Subcutaneous abdominal adipose tissue (tissue), 5 donors: ENCODE measurements at regions not wholly inside any gene's neighbourhood (a gene's known extent, or its start where the extent isn't known, plus 50 kb on each side); places are given as distances from the start of the nearest gene placed in this dataset.

Experiments
- H3K27ac ChIP-seq: one replicate; pipeline ENCODE4 v1.7.0; 2013; ENCODE audit warnings: low read depth, mild to moderate bottlenecking, inconsistent platforms, low read length, moderate library complexity
- H3K27me3 ChIP-seq, 5 donors: one replicate each; pipeline ENCODE4 v1.7.0; 2013; ENCODE audit warnings: low read length in 5 of 5, inconsistent platforms in 1 of 5; ENCODE audit not compliant: control insufficient read depth in 5 of 5, insufficient read depth in 4 of 5
- H3K36me3 ChIP-seq, 5 donors: one replicate each; pipeline ENCODE4 v1.7.0; 2013; ENCODE audit warnings: low read length in 5 of 5; ENCODE audit not compliant: control insufficient read depth in 5 of 5, insufficient read depth in 5 of 5
- H3K4me1 ChIP-seq, 5 donors: one replicate each; pipeline ENCODE4 v1.7.0; 2013; ENCODE audit warnings: low read length in 5 of 5, mild to moderate bottlenecking in 3 of 5, moderate library complexity in 1 of 5; ENCODE audit not compliant: control insufficient read depth in 5 of 5, insufficient read depth in 5 of 5
- H3K4me3 ChIP-seq, 5 donors: one replicate each; pipeline ENCODE4 v1.7.0; 2013; ENCODE audit warnings: low read length in 5 of 5, low read depth in 1 of 5
- H3K9ac ChIP-seq, 5 donors: one replicate each; pipeline ENCODE4 v1.7.0; 2013; ENCODE audit warnings: low read length in 5 of 5, mild to moderate bottlenecking in 4 of 5, moderate library complexity in 3 of 5
- H3K9me3 ChIP-seq, 5 donors: one replicate each; pipeline ENCODE4 v1.7.0; 2013; ENCODE audit warnings: low read length in 5 of 5; ENCODE audit not compliant: control insufficient read depth in 5 of 5
- donor health status: healthy.
- donor health status: healthy.
- donor health status: healthy.
- donor health status: healthy.
- donor health status: healthy.

DNA sequence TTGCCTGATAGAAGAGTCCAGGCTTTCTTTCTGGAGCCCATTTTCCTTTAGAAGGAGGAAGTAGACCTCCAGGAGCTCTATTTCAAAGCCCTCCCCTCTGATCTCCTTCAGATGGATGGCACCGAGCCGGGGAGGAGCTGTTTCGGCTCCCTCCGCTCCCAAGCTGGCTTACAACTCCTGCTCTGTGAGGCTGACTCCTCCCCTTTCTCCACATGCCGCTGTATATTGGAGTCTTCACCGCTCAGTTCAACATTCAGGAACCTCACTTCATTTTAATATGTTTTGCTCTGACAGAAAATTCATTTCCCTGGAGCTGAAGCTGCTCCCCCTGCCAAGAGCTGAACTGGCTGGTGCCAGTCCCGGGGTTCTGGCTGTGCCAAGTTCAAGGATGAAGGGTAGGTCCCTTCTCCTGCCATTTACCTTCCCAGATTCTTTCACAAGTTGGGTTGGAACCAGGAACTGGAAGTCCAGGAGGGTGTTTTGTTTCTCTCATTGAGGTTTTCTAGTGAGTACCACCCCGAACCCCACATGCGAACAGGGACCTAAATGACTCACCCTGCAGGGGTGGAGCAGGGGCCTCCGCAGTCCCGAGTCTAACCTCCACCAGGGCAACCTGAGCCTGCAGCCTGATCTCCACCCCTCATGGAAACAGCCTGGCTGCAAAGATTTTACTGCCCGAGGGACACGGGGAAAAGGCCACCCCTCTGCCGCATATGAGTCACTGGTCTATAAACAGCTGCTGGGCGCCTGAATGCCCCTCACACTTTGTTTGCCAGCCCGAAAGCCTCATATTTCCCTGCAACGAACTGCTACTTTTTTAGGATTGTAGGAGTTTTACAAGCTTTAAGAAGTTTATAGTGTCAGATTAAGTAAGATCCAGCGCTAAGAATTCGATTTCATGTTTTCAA is 68.6 kb upstream of the FOXA2 start:
- Histone ChIP-seq H3K4me1 (no peaks in the 10 kb centered on the region), H3K27ac (no peak overlapping the region), H3K9ac (no peak overlapping the region), H3K4me3 (no peak overlapping the region), H3K36me3 (no peaks in the 10 kb centered on the region), H3K27me3 (peaks cover 10 to 27% (median 12%) of the 10 kb centered on the region in 5 donors), H3K9me3 (no peaks in the 10 kb centered on the region)

DNA sequence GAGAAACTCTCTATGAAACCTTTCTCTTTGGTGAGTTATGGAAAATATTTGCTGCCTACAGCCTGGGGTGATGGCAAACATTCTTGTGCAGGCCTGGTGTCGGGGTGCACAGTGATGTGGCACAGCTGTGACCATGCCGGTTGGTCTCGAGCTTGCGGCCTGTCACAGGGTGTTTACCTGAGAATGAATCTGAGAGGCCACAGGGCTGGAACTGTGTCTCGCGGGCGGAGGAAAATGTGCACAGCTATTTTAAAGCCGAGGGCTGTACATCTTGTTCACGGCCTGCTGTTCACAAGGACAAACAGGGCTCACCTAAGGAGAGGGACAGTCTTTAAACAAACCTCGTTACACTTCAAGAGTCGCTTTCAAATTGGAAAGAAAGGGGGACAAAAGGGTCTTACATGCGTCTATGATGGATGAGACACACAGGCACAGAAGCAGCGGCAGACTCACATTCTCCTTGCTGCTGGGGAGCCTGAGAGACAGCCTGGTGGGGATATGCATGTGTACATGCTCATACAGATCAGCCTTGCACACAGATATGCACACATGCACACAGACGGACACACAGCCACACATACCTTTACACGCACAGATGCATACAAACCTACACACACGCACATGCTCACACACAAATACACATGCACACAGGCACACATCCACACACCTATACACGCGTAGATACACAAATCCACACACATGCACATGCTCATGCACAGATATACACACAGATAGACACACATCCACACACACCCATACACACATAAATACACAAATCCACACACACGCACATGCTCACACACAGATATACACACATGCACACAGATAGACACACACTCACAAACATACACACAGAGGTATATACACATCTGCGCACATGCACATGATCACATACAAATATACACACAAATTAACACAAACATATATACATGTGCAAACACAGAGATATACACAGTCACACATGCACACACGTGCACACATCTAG is 69.6 kb upstream of the FOXA2 start:
- Histone ChIP-seq H3K9me3 (no peaks in the 10 kb centered on the region), H3K36me3 (no peaks in the 10 kb centered on the region), H3K4me1 (no peaks in the 10 kb centered on the region), H3K9ac (no peak overlapping the region), H3K27ac (no peak overlapping the region), H3K4me3 (no peak overlapping the region), H3K27me3 (peaks cover 11 to 30% (median 12%) of the 10 kb centered on the region in 5 donors)

DNA sequence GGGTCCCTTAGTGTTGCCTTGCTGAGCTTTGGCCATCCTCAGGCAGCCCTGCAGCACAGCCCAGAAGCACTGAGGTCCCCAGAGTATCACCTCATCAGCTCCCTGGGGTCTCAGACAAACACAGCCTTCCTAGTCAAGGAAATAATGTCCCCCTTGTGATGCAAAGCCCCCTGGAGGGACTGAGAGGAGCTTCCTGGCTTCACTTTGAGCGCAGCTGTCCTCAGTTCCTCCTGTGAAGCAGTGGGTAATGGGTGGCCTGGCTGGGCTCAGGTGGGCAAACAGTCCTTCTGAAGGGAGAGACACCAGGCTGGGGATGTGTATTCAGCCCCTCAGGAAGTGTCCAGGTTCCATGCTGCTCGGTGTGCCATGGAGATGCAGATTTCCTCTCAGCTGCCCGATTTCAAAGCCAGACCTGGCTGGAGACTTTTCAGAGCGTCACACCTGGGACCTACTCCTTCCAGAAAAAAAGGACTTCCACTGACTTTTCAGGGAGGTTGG is 79.2 kb upstream of the FOXA2 start:
- H3K9me3 ChIP-seq, result peaks cover 0 to 7% (median 5%) of the 10 kb centered on the region in 5 donors
- no peak overlapping the region for H3K9ac ChIP-seq
- peaks cover 3 to 12% (median 5%) of the 10 kb centered on the region in 5 donors for H3K27me3 ChIP-seq
- no peak overlapping the region for H3K27ac ChIP-seq
- H3K4me3 ChIP-seq, result no peak overlapping the region
- no peaks in the 10 kb centered on the region for H3K36me3 ChIP-seq
- no peaks in the 10 kb centered on the region for H3K4me1 ChIP-seq

DNA sequence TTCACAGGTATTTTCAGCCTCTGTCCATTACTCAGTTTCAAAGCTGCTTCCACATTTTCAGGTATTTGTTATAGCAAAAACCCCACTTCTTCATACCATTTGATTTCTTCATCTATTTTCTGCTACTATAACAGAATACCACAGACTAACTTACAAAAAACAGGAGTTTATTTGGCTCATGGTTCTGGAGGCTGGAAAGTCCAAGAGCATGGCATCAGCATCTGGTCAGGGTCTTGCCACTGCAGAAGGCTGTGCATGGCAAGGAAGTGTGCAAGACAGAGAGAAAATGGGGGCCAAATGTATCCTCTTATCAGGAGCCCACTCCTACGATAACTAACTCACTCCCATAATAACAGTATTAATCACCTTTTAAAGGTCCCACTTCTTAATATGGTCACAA is 82.8 kb upstream of the FOXA2 start:
- H3K9me3 ChIP-seq, result peaks cover 7 to 16% (median 11%) of the 10 kb centered on the region in 5 donors
- no peak overlapping the region for H3K27ac ChIP-seq
- H3K9ac ChIP-seq, result no peak overlapping the region
- H3K36me3 ChIP-seq, result no peaks in the 10 kb centered on the region
- peaks cover 3 to 12% (median 5%) of the 10 kb centered on the region in 5 donors for H3K27me3 ChIP-seq
- H3K4me3 ChIP-seq, result no peak overlapping the region
- H3K4me1 ChIP-seq, result no peaks in the 10 kb centered on the region

DNA sequence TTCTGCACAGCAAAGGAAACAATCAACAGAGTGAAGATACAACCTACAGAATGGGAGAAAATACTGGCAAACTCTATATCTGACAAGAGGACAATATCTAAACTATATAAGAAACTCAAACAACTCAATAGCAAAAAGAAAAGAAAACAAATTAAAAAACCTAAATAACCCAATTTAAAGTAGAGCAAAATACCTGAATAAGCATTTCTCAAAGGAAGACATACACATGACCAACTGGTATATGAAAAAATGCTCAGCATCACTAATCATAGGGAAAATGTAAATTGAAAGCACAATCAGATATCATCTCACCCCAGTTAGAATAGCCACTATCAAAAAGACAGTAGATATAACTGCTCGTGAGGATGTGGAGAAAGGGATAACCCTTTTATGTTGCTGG is 87.8 kb upstream of the FOXA2 start:
- Histone ChIP-seq H3K27ac (no peak overlapping the region), H3K36me3 (no peaks in the 10 kb centered on the region), H3K4me3 (no peak overlapping the region), H3K9me3 (peaks cover 6 to 16% (median 9%) of the 10 kb centered on the region in 5 donors), H3K9ac (no peak overlapping the region), H3K4me1 (no peaks in the 10 kb centered on the region), H3K27me3 (peaks cover 0 to 6% (median 4%) of the 10 kb centered on the region in 5 donors)

DNA sequence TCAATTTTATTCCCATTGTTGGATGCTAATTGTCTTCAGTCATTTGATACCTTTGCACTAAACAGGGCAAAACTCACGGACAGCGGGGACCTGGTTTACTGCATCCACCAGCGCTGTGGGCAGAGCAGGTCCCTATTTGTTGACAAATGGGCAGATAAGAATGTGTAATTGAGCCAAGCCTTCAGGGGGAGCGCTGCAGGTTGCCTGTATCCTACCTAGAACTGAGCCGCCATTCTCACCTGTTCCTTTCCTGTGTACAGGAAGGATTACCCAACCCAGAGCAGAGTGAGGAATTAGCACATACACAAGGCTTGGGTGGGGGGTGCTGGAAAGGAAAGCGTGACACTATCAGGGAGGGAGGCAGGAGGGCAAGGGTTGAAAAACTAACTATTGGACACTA is 89.1 kb upstream of the FOXA2 start:
- Histone ChIP-seq H3K27me3 (peaks cover 0 to 13% (median 4%) of the 10 kb centered on the region in 5 donors), H3K4me3 (no peak overlapping the region), H3K9ac (no peak overlapping the region), H3K4me1 (no peaks in the 10 kb centered on the region), H3K36me3 (no peaks in the 10 kb centered on the region), H3K9me3 (peaks cover 7 to 13% (median 9%) of the 10 kb centered on the region in 5 donors), H3K27ac (no peak overlapping the region)

DNA sequence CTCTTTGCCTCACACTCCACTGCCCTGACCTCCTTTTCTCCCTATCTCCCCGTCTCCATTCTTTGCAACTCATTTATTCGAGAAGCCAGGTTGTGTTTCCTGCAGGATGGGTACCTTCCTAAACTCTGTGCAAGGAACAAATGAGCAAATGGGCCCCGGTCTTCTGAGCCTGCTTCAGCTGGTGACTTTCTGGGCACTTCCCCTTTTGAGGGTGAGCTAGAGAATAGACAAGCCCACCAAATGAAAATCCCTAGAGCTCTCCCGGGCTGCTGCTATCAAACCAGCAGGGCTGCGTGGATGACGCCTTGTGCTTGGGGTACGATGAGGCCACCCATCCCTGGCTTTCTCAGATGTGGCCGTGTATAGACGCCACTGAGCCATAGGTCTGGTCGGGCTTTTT is 91.0 kb upstream of the FOXA2 start:
- no peak overlapping the region for H3K27ac ChIP-seq
- no peak overlapping the region for H3K9ac ChIP-seq
- peaks cover 0 to 13% (median 4%) of the 10 kb centered on the region in 5 donors for H3K27me3 ChIP-seq
- H3K36me3 ChIP-seq, result no peaks in the 10 kb centered on the region
- H3K4me1 ChIP-seq, result no peaks in the 10 kb centered on the region
- peaks cover 5 to 15% (median 9%) of the 10 kb centered on the region in 5 donors for H3K9me3 ChIP-seq
- no peak overlapping the region for H3K4me3 ChIP-seq

DNA sequence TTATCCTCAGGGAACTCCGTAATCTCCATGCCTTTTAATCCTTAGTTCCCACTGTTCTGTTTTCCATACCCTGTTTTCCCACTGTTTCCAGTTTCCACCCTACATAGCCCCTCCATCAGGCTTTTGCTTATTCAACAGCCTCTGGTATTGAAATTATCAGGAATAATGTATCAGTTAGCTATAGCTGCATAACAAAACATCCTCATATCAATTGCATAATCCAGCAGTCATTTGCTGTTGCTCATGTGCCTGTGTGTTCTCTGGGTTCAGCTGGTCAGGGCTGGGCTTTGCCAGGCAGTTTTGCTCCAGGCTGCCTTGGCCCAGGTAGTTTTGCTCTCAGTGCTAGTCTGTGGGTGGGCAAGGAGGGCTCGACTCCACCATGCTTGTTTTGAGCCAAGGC is 94.3 kb upstream of the FOXA2 start:
- peaks cover 5 to 8% (median 8%) of the 10 kb centered on the region in 5 donors for H3K9me3 ChIP-seq
- no peaks in the 10 kb centered on the region for H3K4me1 ChIP-seq
- no peak overlapping the region for H3K27ac ChIP-seq
- H3K36me3 ChIP-seq, result no peaks in the 10 kb centered on the region
- no peak overlapping the region for H3K4me3 ChIP-seq
- no peak overlapping the region for H3K9ac ChIP-seq
- H3K27me3 ChIP-seq, result peaks cover 0 to 14% (median 3%) of the 10 kb centered on the region in 5 donors

DNA sequence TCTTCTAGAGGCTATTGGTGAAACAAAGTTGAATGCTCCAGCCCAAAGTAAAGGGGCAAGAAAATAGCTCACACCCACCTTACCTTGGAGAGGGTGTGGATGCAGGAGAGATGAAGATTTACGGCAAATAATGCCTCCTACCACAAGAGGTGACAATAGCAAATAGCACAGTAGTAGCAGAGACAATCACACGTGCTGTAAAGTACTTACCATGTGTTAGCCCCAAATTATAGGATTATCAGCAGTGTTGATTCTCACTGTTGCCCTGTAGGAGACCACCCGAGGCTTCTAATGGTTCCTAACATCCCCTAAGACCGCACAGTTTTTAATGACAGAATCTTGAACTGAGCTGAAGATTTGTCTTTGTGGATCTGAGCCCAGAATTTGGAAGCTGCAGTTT is 94.8 kb upstream of the FOXA2 start:
- H3K9ac ChIP-seq, result no peak overlapping the region
- H3K27me3 ChIP-seq, result peaks cover 0 to 13% (median 3%) of the 10 kb centered on the region in 5 donors
- H3K36me3 ChIP-seq, result no peaks in the 10 kb centered on the region
- peaks cover 5 to 8% (median 8%) of the 10 kb centered on the region in 5 donors for H3K9me3 ChIP-seq
- H3K4me1 ChIP-seq, result peaks cover 0 to 2% (median 0%) of the 10 kb centered on the region in 5 donors
- H3K4me3 ChIP-seq, result no peak overlapping the region
- H3K27ac ChIP-seq, result no peak overlapping the region
